Glutamatergic neuron (in vitro differentiated cells): ENCODE measurements at regions not wholly inside any gene's neighbourhood (a gene's known extent, or its start where the extent isn't known, plus 50 kb on each side); places are given as distances from the start of the nearest gene placed in this dataset.

Experiments used
- DNase-seq: peaks from one replicate; pipeline ENCODE4 v3.0.0; 2022
- H3K27ac Mint-ChIP-seq: one replicate; pipeline ENCODE4 v1.8.0; 2020; ENCODE audit warnings: mild to moderate bottlenecking, mixed read lengths, inconsistent platforms; ENCODE audit not compliant: unreplicated experiment
- H3K27me3 Mint-ChIP-seq: one replicate; pipeline ENCODE4 v1.8.0; 2020; ENCODE audit warnings: mild to moderate bottlenecking, moderate library complexity, mixed read lengths, inconsistent platforms; ENCODE audit not compliant: unreplicated experiment
- H3K36me3 Mint-ChIP-seq: one replicate; pipeline ENCODE4 v1.8.0; 2020; ENCODE audit warnings: mild to moderate bottlenecking, mixed read lengths, inconsistent platforms; ENCODE audit not compliant: unreplicated experiment
- H3K4me1 Mint-ChIP-seq: one replicate; pipeline ENCODE4 v1.8.0; 2020; ENCODE audit warnings: mild to moderate bottlenecking, low read depth, mixed read lengths, inconsistent platforms; ENCODE audit not compliant: unreplicated experiment
- H3K4me3 Mint-ChIP-seq: one replicate; pipeline ENCODE4 v1.8.0; 2020; ENCODE audit warnings: mild to moderate bottlenecking, mixed read lengths, inconsistent platforms; ENCODE audit not compliant: unreplicated experiment
- H3K9me3 Mint-ChIP-seq: one replicate; pipeline ENCODE4 v1.8.0; 2020; ENCODE audit warnings: mild to moderate bottlenecking, moderate library complexity, mixed read lengths, inconsistent platforms; ENCODE audit not compliant: unreplicated experiment
- TF ChIP-seq, protein P1 (sequence below): fragments of 200-600 bp; sonication (generic); IDR thresholded peaks from one replicate; pipeline ENCODE4 v1.5.0; 2021; ENCODE audit not compliant: partially characterized antibody, unreplicated experiment

DNA sequence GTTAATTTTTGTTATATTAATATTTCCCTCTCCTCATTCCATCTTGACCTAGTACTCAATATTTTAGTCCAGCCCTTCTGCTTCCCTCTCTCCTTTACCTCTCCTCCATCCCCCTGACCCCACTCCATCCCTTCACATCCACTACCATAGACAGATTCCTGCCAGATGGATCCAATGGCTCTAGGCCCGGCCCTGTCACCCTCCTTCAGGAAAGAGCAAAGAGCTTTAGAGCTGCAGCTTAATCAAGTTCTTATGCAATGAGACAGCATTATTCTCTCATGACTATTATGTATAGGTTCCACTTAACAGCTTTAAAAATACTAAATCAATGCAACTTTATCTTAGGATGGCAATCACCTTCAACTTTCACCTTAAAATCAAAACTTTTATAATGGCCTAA is 200.7 kb upstream of the TTC14 start:
- Mint-ChIP-seq H3K27me3 (no peaks in the 10 kb centered on the region), H3K4me3 (no peak overlapping the region), H3K9me3 (no peaks in the 10 kb centered on the region), H3K4me1 (peaks cover 1% of the 10 kb centered on the region), H3K36me3 (no peaks in the 10 kb centered on the region), H3K27ac (no peak overlapping the region)
- DNase-seq, result no peak
- TF ChIP-seq, protein P1, sequence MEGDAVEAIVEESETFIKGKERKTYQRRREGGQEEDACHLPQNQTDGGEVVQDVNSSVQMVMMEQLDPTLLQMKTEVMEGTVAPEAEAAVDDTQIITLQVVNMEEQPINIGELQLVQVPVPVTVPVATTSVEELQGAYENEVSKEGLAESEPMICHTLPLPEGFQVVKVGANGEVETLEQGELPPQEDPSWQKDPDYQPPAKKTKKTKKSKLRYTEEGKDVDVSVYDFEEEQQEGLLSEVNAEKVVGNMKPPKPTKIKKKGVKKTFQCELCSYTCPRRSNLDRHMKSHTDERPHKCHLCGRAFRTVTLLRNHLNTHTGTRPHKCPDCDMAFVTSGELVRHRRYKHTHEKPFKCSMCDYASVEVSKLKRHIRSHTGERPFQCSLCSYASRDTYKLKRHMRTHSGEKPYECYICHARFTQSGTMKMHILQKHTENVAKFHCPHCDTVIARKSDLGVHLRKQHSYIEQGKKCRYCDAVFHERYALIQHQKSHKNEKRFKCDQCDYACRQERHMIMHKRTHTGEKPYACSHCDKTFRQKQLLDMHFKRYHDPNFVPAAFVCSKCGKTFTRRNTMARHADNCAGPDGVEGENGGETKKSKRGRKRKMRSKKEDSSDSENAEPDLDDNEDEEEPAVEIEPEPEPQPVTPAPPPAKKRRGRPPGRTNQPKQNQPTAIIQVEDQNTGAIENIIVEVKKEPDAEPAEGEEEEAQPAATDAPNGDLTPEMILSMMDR, result no peak

DNA sequence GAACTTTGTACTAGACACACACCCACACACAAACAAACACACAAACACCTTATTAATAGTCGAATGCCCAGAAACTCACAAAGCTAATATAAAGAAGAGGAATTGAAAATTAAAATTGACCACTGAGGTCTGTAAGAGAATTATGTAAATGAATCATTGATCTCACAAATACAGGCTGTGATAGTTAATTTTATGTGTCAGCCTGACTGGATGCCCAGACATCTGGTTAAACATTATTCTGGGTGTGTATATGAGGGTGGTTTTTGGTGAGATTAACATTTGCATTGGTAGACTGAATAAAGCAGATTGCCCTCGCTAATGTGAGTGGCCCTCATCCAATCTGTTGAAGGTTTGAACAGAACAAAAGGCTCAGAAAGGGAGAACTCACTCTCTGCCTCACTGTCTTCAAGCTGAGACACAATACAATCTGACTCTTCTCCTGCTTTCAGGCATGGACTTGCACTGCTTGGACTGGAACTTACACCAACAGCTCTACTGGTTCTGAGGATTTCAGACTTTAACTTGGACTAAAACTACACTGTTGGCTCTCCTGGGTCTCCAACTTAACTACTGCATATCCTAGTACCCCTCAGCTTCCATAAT is 199.4 kb upstream of the TTC14 start:
- TF ChIP-seq, protein P1, result no peak
- Mint-ChIP-seq H3K4me1 (peaks cover 1% of the 10 kb centered on the region), H3K4me3 (no peak overlapping the region), H3K36me3 (no peaks in the 10 kb centered on the region), H3K27ac (no peak overlapping the region), H3K9me3 (no peaks in the 10 kb centered on the region), H3K27me3 (no peaks in the 10 kb centered on the region)
- DNase-seq, result no peak

DNA sequence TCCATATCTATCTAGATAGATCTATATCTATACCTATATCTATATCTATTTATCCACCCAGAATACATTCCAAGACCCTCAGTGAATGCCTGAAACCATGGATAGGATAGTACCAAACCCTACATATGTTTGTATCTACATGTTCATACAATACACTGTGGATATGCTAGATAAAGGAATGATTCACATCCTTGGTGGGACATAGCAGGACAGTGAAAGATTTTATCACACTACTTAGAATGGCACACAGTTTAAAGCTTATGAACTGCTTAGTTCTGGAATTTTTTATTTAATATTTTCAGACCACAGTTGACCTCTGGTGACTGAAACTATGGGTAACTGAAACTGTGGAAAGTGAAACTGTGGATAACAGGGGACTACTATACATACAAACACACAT is 198.8 kb upstream of the TTC14 start:
- no peak overlapping the region for H3K27ac Mint-ChIP-seq
- H3K27me3 Mint-ChIP-seq, result no peaks in the 10 kb centered on the region
- no peaks in the 10 kb centered on the region for H3K36me3 Mint-ChIP-seq
- H3K4me3 Mint-ChIP-seq, result no peak overlapping the region
- TF ChIP-seq, protein P1, result no peak
- H3K4me1 Mint-ChIP-seq, result peaks cover 1% of the 10 kb centered on the region
- H3K9me3 Mint-ChIP-seq, result no peaks in the 10 kb centered on the region
- DNase-seq, result no peak

DNA sequence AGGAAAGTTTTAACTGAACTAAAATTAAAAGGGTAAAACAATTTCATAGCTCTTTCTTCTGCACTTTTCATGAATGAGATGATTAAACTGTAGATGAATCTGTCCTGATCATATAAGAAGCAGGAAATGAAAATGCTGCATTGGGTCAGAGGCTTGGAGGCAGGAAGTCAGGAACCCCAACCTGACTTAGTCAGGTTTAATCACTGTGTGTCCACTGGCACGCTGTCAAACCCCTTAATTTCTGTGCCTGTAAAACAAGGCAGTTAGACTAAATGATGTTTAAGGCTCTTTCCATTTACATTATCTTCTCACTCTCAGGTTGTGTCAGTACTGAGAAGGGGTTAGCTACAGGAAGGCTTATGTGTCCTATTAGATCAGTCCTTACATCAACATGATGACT is 193.3 kb upstream of the TTC14 start:
- H3K9me3 Mint-ChIP-seq, result no peaks in the 10 kb centered on the region
- H3K27me3 Mint-ChIP-seq, result no peaks in the 10 kb centered on the region
- no peaks in the 10 kb centered on the region for H3K36me3 Mint-ChIP-seq
- TF ChIP-seq, protein P1, result no peak
- no peaks in the 10 kb centered on the region for H3K4me1 Mint-ChIP-seq
- H3K4me3 Mint-ChIP-seq, result no peak overlapping the region
- no peak overlapping the region for H3K27ac Mint-ChIP-seq
- no peak for DNase-seq

DNA sequence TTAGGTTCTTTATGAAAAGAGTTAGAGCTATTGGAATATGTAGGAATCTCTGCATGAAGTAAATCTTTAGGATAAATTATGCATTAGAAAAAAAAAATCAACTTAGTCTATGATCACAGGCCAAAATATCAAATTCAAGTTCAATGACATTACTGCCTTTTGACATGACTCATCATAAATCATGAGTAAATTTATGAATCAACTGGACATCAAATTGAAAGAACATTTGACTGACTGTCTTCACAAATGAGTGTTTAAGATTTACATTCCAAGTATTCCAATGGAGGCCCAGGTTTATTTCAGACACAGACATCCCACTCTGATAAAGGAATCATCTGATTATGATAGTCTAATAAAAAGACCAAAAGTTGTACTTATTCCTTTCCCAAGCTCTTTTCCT is 192.8 kb upstream of the TTC14 start:
- H3K27me3 Mint-ChIP-seq, result no peaks in the 10 kb centered on the region
- no peaks in the 10 kb centered on the region for H3K4me1 Mint-ChIP-seq
- DNase-seq, result no peak
- no peak overlapping the region for H3K4me3 Mint-ChIP-seq
- no peaks in the 10 kb centered on the region for H3K9me3 Mint-ChIP-seq
- H3K27ac Mint-ChIP-seq, result no peak overlapping the region
- H3K36me3 Mint-ChIP-seq, result no peaks in the 10 kb centered on the region
- TF ChIP-seq, protein P1, result no peak
